Thoracic aorta (tissue), 2 donors: ENCODE measurements at regions not wholly inside any gene's neighbourhood (a gene's known extent, or its start where the extent isn't known, plus 50 kb on each side); places are given as distances from the start of the nearest gene placed in this dataset.
"Not testable (repeated sequence)": the region's sequence is repeated elsewhere in the genome, so short reads cannot be mapped to it uniquely, and the experiment has no call there.

Experiments
- ATAC-seq: fragments of 150-250 bp; one replicate; pipeline ENCODE4 v1.8.0; 2017; ENCODE audit warnings: low read depth; ENCODE audit not compliant: insufficient number of reproducible peaks, low FRiP score
- DNase-seq: peaks from one replicate; pipeline ENCODE4 v3.0.0-alpha.2; 2020; ENCODE audit warnings: low spot score
- H3K27ac ChIP-seq, 2 donors: fragments of 200-600 bp; sonication (generic); 1 replicate in 1 of 2; 2 replicates in 1 of 2; pipeline ENCODE4 v1.5.1; 2016; ENCODE audit warnings: mild to moderate bottlenecking in 2 of 2, moderate library complexity in 2 of 2
- H3K27me3 ChIP-seq: fragments of 200-600 bp; sonication (generic); replicated peaks from 2 replicates; pipeline ENCODE4 v1.6.0; 2016; ENCODE audit warnings: mild to moderate bottlenecking; ENCODE audit not compliant: insufficient read depth
- H3K36me3 ChIP-seq: fragments of 200-600 bp; sonication (generic); one replicate; pipeline ENCODE4 v1.5.1; 2016
- H3K4me1 ChIP-seq, 2 donors: fragments of 200-600 bp; sonication (generic); 1 replicate in 1 of 2; 2 replicates in 1 of 2; pipeline versions ENCODE4 v1.5.1 to v1.6.0; 2016; ENCODE audit warnings: low read depth in 2 of 2, mild to moderate bottlenecking in 1 of 2; ENCODE audit not compliant: control insufficient read depth in 1 of 2
- H3K4me3 ChIP-seq: fragments of 200-600 bp; sonication (generic); 2 replicates; pipeline ENCODE4 v1.5.1; 2016; ENCODE audit warnings: mild to moderate bottlenecking
- H3K9me3 ChIP-seq: fragments of 200-600 bp; sonication (generic); 2 replicates; pipeline ENCODE4 v1.5.1; 2016
- CTCF ChIP-seq: fragments of 200-600 bp; sonication (generic); IDR thresholded peaks from one replicate; pipeline ENCODE4 v1.5.1; 2019; ENCODE audit warnings: antibody characterized with exemption

- not testable (repeated sequence) for H3K4me3 ChIP-seq, DNase-seq, H3K27ac ChIP-seq, H3K9me3 ChIP-seq, H3K36me3 ChIP-seq, H3K4me1 ChIP-seq, ATAC-seq, H3K27me3 ChIP-seq
Measured at GRCh38 chrX:76774912-76775311, 347.4 kb downstream of the MAGEE1 start.

DNA sequence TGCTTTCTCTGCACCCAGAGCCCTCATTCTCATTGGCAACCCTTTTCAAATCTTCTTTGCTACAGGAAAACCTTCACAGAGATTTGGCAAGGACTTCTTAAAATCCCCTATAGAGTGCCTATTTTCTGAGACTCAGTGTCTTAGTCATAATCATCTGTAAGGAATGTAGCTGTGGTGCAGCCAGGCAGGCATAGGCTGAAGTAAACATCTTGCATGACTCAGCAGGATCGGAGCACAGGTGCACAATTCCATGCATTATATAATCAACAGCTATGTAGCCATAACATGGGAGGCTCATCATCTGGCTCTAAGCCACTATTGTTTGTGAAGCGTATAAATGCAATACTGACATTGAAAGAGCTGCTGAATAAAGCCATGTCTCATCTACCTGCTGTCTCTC is 368.8 kb downstream of the MAGEE1 start:
- H3K36me3 ChIP-seq, result no peaks in the 10 kb centered on the region
- H3K27ac ChIP-seq, result no peak overlapping the region
- no peak for TF ChIP-seq CTCF
- no peaks in the 10 kb centered on the region for H3K4me1 ChIP-seq
- H3K4me3 ChIP-seq, result no peak overlapping the region
- DNase-seq (no peak), ATAC-seq (no peak)
- no peaks in the 10 kb centered on the region for H3K9me3 ChIP-seq
- H3K27me3 ChIP-seq, result no peaks in the 10 kb centered on the region

- no peak for TF ChIP-seq CTCF
- H3K4me3 ChIP-seq, result no peak overlapping the region
- H3K4me1 ChIP-seq, result no peaks in the 10 kb centered on the region
- DNase-seq (no peak), ATAC-seq (no peak)
- no peak overlapping the region for H3K27ac ChIP-seq
- no peaks in the 10 kb centered on the region for H3K9me3 ChIP-seq
- no peaks in the 10 kb centered on the region for H3K36me3 ChIP-seq
- H3K27me3 ChIP-seq, result no peaks in the 10 kb centered on the region
Measured at GRCh38 chrX:76802708-76803107, 375.2 kb downstream of the MAGEE1 start.

DNA sequence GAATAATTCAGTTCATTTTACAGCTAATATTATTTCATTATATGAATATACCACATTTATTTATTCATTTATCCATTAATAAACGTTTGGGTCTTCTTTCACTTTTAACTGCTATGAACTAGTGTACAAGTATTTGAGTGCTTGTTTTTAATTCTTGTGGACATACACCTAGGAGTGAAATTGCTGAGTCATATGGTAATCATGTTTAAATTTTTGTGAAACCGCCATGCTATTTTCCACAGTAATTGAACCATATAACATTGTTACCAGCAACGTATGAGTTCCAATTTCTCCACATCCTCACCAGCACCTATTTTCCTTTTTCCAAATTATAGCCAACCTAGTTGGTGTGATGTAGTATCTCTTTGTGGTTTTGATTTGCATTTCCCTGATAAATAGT is 388.2 kb downstream of the MAGEE1 start:
- ATAC-seq, result no peak
- no peak for TF ChIP-seq CTCF

DNA sequence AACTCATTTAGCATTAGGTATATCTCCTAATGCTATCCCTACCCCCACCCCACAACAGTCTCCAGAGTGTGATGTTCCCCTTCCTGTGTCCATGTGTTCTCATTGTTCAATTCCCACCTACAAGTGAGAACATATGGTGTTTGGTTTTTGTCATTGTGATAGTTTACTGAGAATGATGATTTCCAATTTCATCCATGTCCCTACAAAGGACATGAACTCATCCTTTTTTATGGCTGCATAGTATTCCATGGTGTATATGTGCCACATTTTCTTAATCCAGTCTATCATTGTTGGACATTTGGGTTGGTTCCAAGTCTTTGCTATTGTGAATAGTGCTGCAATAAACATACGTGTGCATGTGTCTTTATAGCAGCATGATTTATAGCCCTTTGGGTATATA is 389.8 kb downstream of the MAGEE1 start:
- H3K36me3 ChIP-seq, DNase-seq, H3K4me1 ChIP-seq, ATAC-seq, H3K27me3 ChIP-seq, H3K27ac ChIP-seq, H3K9me3 ChIP-seq, H3K4me3 ChIP-seq: not testable (repeated sequence)

More for the DNA sequence above, 388.2 kb downstream of the MAGEE1 start:
- Histone ChIP-seq H3K4me1 (no peaks in the 10 kb centered on the region), H3K36me3 (no peaks in the 10 kb centered on the region), H3K9me3 (no peaks in the 10 kb centered on the region), H3K27me3 (no peaks in the 10 kb centered on the region), H3K27ac (no peak overlapping the region), H3K4me3 (no peak overlapping the region)
- no peak for DNase-seq

- no peak for TF ChIP-seq CTCF
- DNase-seq (no peak), ATAC-seq (no peak)
- H3K36me3 ChIP-seq, result no peaks in the 10 kb centered on the region
- no peak overlapping the region for H3K4me3 ChIP-seq
- no peaks in the 10 kb centered on the region for H3K9me3 ChIP-seq
- H3K27ac ChIP-seq, result no peak overlapping the region
- H3K4me1 ChIP-seq, result no peaks in the 10 kb centered on the region
- H3K27me3 ChIP-seq, result no peaks in the 10 kb centered on the region
Measured at GRCh38 chrX:76821276-76821675, 393.8 kb downstream of the MAGEE1 start.
